ENCODE measurements at regions not wholly inside any gene's neighbourhood (a gene's known extent, or its start where the extent isn't known, plus 50 kb on each side); places are given as distances from the start of the nearest gene placed in this dataset.
"Not testable (repeated sequence)": the region's sequence is repeated elsewhere in the genome, so short reads cannot be mapped to it uniquely, and the experiment has no call there.

DNA sequence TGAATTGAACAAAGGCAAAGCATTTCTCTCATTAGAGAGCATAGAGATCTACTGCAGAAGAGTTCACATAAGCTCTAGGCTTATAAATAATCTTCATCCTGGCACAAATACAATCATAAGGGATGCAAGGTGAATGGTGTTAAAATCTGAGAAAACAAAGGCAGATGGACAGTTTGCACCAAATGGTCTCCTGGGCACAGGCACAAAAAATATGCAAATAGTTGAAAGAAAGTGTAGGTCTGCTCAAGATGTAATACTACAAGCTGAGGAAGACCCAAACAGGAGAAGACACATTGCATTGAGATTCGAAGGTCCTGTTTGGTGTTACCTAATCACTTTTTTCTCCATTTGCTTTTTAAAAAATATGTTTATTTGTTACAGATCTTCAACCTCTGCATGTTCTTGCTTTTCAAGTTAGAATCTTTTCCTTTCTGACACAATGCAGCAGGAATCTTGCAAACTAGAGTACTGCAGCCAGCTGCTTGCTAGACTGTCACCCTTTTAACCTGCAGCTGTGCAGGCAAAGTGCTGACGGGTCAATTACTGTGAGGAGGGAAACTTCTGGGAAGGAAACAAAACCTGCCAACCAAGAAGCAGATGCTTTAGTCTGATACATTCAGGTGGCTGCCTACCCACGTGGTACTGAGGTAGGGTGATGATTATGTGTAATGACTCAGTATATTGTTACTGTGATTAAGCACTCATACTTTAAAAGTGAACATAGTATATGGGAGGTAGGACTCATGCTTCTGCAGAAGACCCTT is 1048.6 kb upstream of the SEMA6A start:
- Histone ChIP-seq H3K27ac (no peak overlapping the region), H3K4me3 (no peak overlapping the region), H3K36me3 (no peaks in the 10 kb centered on the region), H3K9me3 (no peaks in the 10 kb centered on the region), H3K4me1 (peaks cover 0 to 12% (median 0%) of the 10 kb centered on the region in 3 donors), H3K27me3 (no peaks in the 10 kb centered on the region)
- intact Hi-C loops (cut with DNase I), result no loop called here
- WGBS, 2 donors, result 16 to 27% methylated on average over 2 to 3 of the region's 3 CpGs
- no peak for DNase-seq
- no peak for TF ChIP-seq POLR2A (IDR thresholded peaks at IDR 0.05)
- TF ChIP-seq, protein P1, sequence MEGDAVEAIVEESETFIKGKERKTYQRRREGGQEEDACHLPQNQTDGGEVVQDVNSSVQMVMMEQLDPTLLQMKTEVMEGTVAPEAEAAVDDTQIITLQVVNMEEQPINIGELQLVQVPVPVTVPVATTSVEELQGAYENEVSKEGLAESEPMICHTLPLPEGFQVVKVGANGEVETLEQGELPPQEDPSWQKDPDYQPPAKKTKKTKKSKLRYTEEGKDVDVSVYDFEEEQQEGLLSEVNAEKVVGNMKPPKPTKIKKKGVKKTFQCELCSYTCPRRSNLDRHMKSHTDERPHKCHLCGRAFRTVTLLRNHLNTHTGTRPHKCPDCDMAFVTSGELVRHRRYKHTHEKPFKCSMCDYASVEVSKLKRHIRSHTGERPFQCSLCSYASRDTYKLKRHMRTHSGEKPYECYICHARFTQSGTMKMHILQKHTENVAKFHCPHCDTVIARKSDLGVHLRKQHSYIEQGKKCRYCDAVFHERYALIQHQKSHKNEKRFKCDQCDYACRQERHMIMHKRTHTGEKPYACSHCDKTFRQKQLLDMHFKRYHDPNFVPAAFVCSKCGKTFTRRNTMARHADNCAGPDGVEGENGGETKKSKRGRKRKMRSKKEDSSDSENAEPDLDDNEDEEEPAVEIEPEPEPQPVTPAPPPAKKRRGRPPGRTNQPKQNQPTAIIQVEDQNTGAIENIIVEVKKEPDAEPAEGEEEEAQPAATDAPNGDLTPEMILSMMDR (IDR thresholded peaks at IDR 0.05), result no peak

DNA sequence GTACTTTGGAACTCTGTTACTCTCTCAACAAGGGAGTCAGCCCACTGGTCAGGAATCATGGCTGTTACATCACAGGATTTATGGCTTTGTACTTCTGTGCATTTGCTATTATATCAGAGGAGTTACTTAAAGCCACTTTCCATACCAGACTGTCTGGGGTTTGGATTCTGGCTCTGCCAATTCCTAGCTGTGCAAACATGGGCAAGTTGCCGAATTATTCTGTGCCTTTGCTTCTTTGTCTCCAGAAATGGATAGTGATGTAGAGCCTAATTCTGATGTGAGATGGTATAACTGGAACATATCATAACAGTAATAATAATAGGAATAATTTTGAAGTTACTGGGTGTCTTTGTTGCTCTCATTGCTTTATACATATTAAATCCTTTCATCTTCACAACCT is 1047.3 kb upstream of the SEMA6A start:
- no peaks in the 10 kb centered on the region for H3K36me3 ChIP-seq
- no peak for DNase-seq
- no peak overlapping the region for H3K27ac ChIP-seq
- 60 to 91% methylated on average over 1 of the region's 1 CpG for WGBS, 2 donors
- TF ChIP-seq, protein P1 (IDR thresholded peaks at IDR 0.05), result no peak
- no peak for TF ChIP-seq POLR2A (IDR thresholded peaks at IDR 0.05)
- no peak overlapping the region for H3K4me3 ChIP-seq
- peaks cover 0 to 12% (median 0%) of the 10 kb centered on the region in 3 donors for H3K4me1 ChIP-seq
- intact Hi-C loops (cut with DNase I), result no loop called here
- H3K9me3 ChIP-seq, result no peaks in the 10 kb centered on the region
- H3K27me3 ChIP-seq, result no peaks in the 10 kb centered on the region

DNA sequence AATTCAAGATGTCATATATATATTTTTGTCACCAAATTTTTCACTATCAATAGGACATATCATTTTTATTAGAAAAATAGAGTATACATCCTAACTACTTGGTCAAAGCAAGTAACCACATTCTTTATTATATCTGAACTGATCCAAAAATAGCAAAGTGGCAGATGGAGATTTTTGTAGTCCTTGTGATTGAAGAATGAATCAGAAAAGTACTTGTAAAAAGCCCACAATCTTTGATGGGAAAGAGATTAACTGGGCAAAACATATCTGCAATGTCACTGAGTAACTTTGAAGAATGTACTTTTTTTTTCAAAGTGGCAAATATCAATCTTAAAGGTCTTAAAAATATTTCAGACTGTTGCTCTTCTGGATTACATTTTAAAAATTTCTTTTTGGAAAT is 1040.6 kb upstream of the SEMA6A start:
- no peak for TF ChIP-seq POLR2A (IDR thresholded peaks at IDR 0.05)
- TF ChIP-seq, protein P1 (IDR thresholded peaks at IDR 0.05), result no peak
- Histone ChIP-seq H3K36me3 (no peaks in the 10 kb centered on the region), H3K4me1 (no peaks in the 10 kb centered on the region), H3K27ac (no peak overlapping the region), H3K9me3 (no peaks in the 10 kb centered on the region), H3K27me3 (no peaks in the 10 kb centered on the region), H3K4me3 (no peak overlapping the region)
- intact Hi-C loops (cut with DNase I), result no loop called here
- no peak for DNase-seq

DNA sequence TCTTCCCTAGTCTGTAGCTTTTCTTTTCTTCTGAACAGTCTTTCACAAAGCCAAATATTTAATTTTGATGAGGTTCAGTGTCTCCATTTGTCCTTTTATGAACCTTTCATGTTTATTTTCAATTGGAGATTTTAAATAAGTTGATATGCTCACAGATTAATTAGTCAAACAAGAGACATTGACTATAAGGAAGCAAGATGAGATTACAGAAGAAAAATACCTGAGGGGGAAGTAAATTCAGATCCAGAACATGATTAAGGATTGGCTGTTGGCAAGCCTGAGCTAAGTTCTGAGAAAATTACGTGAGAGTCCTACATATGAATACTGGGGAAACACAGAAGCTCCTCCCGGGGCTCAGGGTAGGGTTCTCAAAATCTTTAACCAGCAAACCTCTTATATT is 1039.8 kb upstream of the SEMA6A start:
- no peaks in the 10 kb centered on the region for H3K4me1 ChIP-seq
- DNase-seq, result no peak
- no peaks in the 10 kb centered on the region for H3K27me3 ChIP-seq
- 26 to 35% methylated on average over 2 of the region's 2 CpGs for WGBS, 2 donors
- H3K27ac ChIP-seq, result no peak overlapping the region
- no peak overlapping the region for H3K4me3 ChIP-seq
- TF ChIP-seq, protein P1 (IDR thresholded peaks at IDR 0.05), result no peak
- no peak for TF ChIP-seq POLR2A (IDR thresholded peaks at IDR 0.05)
- H3K9me3 ChIP-seq, result no peaks in the 10 kb centered on the region
- intact Hi-C loops (cut with DNase I), result no loop called here
- no peaks in the 10 kb centered on the region for H3K36me3 ChIP-seq

DNA sequence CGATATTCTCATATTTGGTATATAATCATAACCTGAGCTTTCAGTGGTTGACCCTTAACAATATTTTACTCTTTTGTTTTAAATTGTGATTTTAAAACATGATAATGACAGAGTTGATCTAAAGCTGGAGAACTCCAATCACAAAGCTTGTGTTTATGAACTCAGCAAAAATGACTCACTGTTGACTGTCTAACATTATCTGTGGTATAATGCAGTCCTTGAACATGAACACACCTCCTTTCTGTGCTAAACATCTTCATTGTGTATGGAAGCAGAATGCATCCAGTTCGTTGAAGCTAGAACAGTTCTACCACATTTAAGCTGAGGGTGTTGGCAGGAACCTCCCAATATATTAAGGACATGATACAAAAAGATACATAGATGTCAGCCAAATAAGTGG is 1030.2 kb upstream of the SEMA6A start:
- intact Hi-C loops (cut with DNase I), result no loop called here
- Histone ChIP-seq H3K27me3 (no peaks in the 10 kb centered on the region), H3K36me3 (no peaks in the 10 kb centered on the region), H3K4me1 (no peaks in the 10 kb centered on the region), H3K27ac (no peak overlapping the region), H3K9me3 (no peaks in the 10 kb centered on the region), H3K4me3 (no peak overlapping the region)
- TF ChIP-seq, protein P1 (IDR thresholded peaks at IDR 0.05), result no peak
- TF ChIP-seq POLR2A (IDR thresholded peaks at IDR 0.05), result no peak
- DNase-seq, result no peak
- 54 to 74% methylated on average over 2 of the region's 2 CpGs for WGBS, 2 donors

DNA sequence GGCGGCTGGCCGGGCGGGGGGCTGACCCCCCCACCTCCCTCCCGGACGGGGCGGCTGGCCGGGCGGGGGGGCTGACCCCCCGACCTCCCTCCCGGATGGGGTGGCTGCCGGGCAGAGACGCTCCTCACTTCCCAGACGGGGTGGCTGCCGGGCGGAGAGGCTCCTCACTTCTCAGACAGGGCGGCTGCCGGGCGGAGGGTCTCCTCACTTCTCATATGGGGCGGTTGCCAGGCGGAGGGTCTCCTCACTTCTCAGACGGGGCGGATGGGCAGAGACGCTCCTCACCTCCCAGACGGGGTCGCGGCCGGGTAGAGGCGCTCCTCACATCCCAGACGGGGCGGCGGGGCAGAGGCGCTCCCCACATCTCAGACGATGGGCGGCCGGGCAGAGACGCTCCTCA is 1025.2 kb upstream of the SEMA6A start:
- H3K27ac ChIP-seq; DNase-seq; H3K9me3 ChIP-seq; H3K4me1 ChIP-seq; H3K36me3 ChIP-seq; H3K27me3 ChIP-seq; H3K4me3 ChIP-seq; intact Hi-C loops (cut with DNase I): not testable (repeated sequence)
- no CpG with 5 or more reads among the region's 36 CpGs for WGBS, 2 donors
